Neural progenitor cell (in vitro differentiated cells): ENCODE measurements at regions not wholly inside any gene's neighbourhood (a gene's known extent, or its start where the extent isn't known, plus 50 kb on each side); places are given as distances from the start of the nearest gene placed in this dataset.

ENCODE experiments used
- DNase-seq: peaks from one replicate; pipeline ENCODE4 v3.0.0-alpha.2; 2016; ENCODE audit warnings: low spot score
- H2AFZ ChIP-seq: fragments of 200-600 bp; sonication (generic); replicated peaks from 2 replicates; pipeline ENCODE4 v1.6.1; 2016; ENCODE audit warnings: antibody characterized with exemption
- H3F3A ChIP-seq: fragments of 200-600 bp; sonication (generic); 2 replicates; pipeline ENCODE4 v1.6.1; 2016; ENCODE audit warnings: antibody characterized with exemption, low read depth
- H3K27ac ChIP-seq: fragments of 200-600 bp; sonication (generic); 2 replicates; pipeline ENCODE4 v1.5.1; 2016; ENCODE audit warnings: mild to moderate bottlenecking
- H3K27me3 ChIP-seq: fragments of 200-600 bp; sonication (generic); 2 replicates; pipeline ENCODE4 v1.6.1; 2016; ENCODE audit warnings: mild to moderate bottlenecking, moderate library complexity
- H3K36me3 ChIP-seq: fragments of 200-600 bp; sonication (generic); 2 replicates; pipeline ENCODE4 v1.5.1; 2016
- H3K4me1 ChIP-seq: fragments of 200-600 bp; sonication (generic); 2 replicates; pipeline ENCODE4 v1.6.1; 2016; ENCODE audit warnings: mixed run types
- H3K4me2 ChIP-seq: fragments of 200-600 bp; sonication (generic); 2 replicates; pipeline ENCODE4 v1.6.1; 2016
- H3K4me3 ChIP-seq: fragments of 200-600 bp; sonication (generic); 2 replicates; pipeline ENCODE4 v1.5.1; 2016
- H3K79me2 ChIP-seq: fragments of 200-600 bp; sonication (generic); 2 replicates; pipeline ENCODE4 v1.6.1; 2016; ENCODE audit warnings: low read depth
- H3K9ac ChIP-seq: fragments of 200-600 bp; sonication (generic); 2 replicates; pipeline ENCODE4 v1.6.1; 2016
- H3K9me3 ChIP-seq: fragments of 200-600 bp; sonication (generic); 2 replicates; pipeline ENCODE4 v1.5.1; 2016; ENCODE audit warnings: low read depth
- H4K20me1 ChIP-seq: fragments of 200-600 bp; sonication (generic); 2 replicates; pipeline ENCODE4 v1.6.1; 2016; ENCODE audit warnings: low read depth
- H3K27ac Mint-ChIP-seq: 3 replicates; pipeline ENCODE4 v1.8.0; 2021; ENCODE audit warnings: mixed read lengths
- H3K27me3 Mint-ChIP-seq: 2 replicates; pipeline ENCODE4 v1.8.0; 2022; ENCODE audit warnings: low read depth, mild to moderate bottlenecking, inconsistent platforms, moderate library complexity, mixed read lengths; ENCODE audit not compliant: insufficient read depth
- H3K36me3 Mint-ChIP-seq: 3 replicates; pipeline ENCODE4 v1.8.0; 2021; ENCODE audit warnings: mixed read lengths
- H3K4me1 Mint-ChIP-seq: 3 replicates; pipeline ENCODE4 v1.8.0; 2021; ENCODE audit warnings: mixed read lengths
- H3K4me3 Mint-ChIP-seq: 3 replicates; pipeline ENCODE4 v1.8.0; 2021; ENCODE audit warnings: mild to moderate bottlenecking, moderate library complexity, mixed read lengths
- H3K9me3 Mint-ChIP-seq: 3 replicates; pipeline ENCODE4 v1.8.0; 2020; ENCODE audit warnings: mixed read lengths
- EZH2 ChIP-seq: fragments of 200-600 bp; sonication (generic); IDR thresholded peaks from 2 replicates; pipeline ENCODE4 v1.6.1; 2017; ENCODE audit warnings: antibody characterized with exemption, mild to moderate bottlenecking, moderate library complexity
- EZH2phosphoT487 ChIP-seq: fragments of 200-600 bp; sonication (generic); IDR thresholded peaks from 2 replicates; pipeline ENCODE4 v1.6.1; 2017; ENCODE audit warnings: antibody characterized with exemption
- TF ChIP-seq, protein P1 (sequence below): fragments of 200-600 bp; sonication (generic); IDR thresholded peaks from 2 replicates; pipeline ENCODE4 v1.5.1; 2017; ENCODE audit warnings: antibody characterized with exemption, mild to moderate bottlenecking

DNA sequence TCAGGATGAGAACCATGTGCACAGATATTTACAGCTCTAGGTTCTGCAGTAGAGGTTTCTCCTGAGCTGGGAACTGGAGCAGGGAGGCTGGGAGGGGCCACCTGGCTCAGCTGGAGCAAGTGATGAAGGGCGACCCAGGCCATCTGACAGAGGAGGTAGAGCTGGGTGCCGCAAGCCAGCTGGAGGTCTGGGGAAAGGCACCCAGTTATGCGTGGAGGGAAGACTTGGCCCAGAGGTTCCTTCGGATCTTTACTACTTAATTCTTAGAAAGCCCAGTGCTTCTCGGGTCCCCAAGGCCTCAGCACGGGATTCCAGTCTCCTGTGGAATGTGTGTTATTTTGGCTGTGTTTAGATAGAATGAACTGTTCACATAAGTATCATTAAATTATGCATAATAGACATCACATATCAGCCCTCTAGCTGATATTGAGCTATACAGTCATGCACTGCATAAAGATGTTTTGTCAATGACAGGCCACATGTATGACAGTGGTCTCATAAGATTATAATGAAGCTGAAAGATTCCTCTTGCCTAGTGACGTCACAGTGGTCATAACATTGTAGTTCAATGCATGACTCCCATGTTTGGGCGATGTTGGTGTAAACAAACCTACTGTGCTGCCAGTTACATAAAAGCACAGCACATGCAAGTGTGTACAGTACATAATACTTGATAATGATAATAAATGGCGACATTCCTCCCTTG is 245.1 kb downstream of the RHOU start:
- H3K27me3 Mint-ChIP-seq = peaks cover 6% of the 10 kb centered on the region
- no peaks in the 10 kb centered on the region for H3K9me3 ChIP-seq
- no peaks in the 10 kb centered on the region for H3K27me3 ChIP-seq
- no peaks in the 10 kb centered on the region for H4K20me1 ChIP-seq
- peaks cover 1% of the 10 kb centered on the region for H3K36me3 Mint-ChIP-seq
- no peak overlapping the region for H3K9ac ChIP-seq
- H3K36me3 ChIP-seq = no peaks in the 10 kb centered on the region
- H3K4me2 ChIP-seq = peak overlapping the region; percentile 18
- peaks cover 23% of the 10 kb centered on the region for H3K4me1 ChIP-seq
- no peak overlapping the region for H3K27ac ChIP-seq
- no peaks in the 10 kb centered on the region for H3K79me2 ChIP-seq
- peaks cover 7% of the 10 kb centered on the region for H3F3A ChIP-seq
- H2AFZ ChIP-seq = no peak overlapping the region
- no peak overlapping the region for H3K27ac Mint-ChIP-seq
- H3K4me3 Mint-ChIP-seq = no peak overlapping the region
- TF ChIP-seq EZH2 (no peak), EZH2phosphoT487 (no peak)
- TF ChIP-seq, protein P1, sequence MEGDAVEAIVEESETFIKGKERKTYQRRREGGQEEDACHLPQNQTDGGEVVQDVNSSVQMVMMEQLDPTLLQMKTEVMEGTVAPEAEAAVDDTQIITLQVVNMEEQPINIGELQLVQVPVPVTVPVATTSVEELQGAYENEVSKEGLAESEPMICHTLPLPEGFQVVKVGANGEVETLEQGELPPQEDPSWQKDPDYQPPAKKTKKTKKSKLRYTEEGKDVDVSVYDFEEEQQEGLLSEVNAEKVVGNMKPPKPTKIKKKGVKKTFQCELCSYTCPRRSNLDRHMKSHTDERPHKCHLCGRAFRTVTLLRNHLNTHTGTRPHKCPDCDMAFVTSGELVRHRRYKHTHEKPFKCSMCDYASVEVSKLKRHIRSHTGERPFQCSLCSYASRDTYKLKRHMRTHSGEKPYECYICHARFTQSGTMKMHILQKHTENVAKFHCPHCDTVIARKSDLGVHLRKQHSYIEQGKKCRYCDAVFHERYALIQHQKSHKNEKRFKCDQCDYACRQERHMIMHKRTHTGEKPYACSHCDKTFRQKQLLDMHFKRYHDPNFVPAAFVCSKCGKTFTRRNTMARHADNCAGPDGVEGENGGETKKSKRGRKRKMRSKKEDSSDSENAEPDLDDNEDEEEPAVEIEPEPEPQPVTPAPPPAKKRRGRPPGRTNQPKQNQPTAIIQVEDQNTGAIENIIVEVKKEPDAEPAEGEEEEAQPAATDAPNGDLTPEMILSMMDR = no peak
- DNase-seq = no peak
- H3K9me3 Mint-ChIP-seq = no peaks in the 10 kb centered on the region
- H3K4me3 ChIP-seq = no peak overlapping the region
- peaks cover 40% of the 10 kb centered on the region for H3K4me1 Mint-ChIP-seq

DNA sequence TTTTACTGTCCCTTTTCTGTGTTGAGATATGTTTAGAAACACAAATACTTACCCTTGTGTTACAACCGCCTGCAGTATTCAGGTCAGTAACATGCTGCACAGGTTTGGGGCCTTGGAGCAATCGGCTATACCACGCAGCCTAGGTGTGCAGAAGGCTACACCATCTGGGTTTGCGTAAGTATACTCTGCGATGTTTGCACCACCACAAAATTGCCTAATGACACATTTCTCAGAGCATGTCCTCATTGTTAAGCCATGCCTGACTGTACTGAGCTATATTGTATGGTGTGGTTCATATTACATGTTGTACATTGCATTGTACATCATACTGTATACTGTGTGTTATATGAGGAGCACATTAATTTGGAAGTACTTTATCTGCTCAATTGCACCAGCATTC is 247.4 kb downstream of the RHOU start:
- no peak overlapping the region for H3K4me3 Mint-ChIP-seq

DNA sequence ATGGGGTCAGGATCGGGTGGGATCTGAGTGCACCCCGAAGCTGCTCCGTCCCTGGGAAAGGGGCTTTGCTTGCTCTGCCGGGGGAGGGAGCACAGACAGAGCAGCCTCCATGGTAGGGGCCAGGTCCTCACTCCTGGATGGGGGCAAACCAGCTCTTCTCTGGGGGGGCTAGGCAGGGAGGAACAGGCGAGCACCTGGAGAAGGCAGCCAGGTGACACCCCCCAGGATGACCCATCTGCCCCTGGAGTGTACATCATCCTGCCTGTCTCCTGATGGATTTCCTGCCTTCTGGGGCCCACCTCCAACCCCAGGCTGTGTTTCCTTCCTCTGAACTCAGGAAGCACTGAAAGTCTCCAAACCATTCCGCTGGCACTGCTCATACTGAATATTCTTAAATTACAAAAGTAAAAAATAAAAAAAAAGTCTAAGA is 248.0 kb downstream of the RHOU start:
- Histone ChIP-seq H3K9me3 (no peaks in the 10 kb centered on the region), H3K27me3 (no peaks in the 10 kb centered on the region), H3K9ac (no peak overlapping the region), H2AFZ (no peak overlapping the region), H3K4me1 (peaks cover 34% of the 10 kb centered on the region), H3K36me3 (no peaks in the 10 kb centered on the region), H3K27ac (no peak overlapping the region), H4K20me1 (no peaks in the 10 kb centered on the region), H3K4me2 (no peak overlapping the region), H3K79me2 (no peaks in the 10 kb centered on the region), H3F3A (peaks cover 5% of the 10 kb centered on the region), H3K4me3 (no peak overlapping the region)
- H3K27me3 Mint-ChIP-seq = peaks cover 9% of the 10 kb centered on the region
- DNase-seq = no peak
- no peak overlapping the region for H3K27ac Mint-ChIP-seq
- no peak overlapping the region for H3K4me3 Mint-ChIP-seq
- H3K9me3 Mint-ChIP-seq = no peaks in the 10 kb centered on the region
- H3K36me3 Mint-ChIP-seq = peaks cover 1% of the 10 kb centered on the region
- no peak for TF ChIP-seq EZH2phosphoT487
- TF ChIP-seq, protein P1 = no peak
- no peak for TF ChIP-seq EZH2
- peaks cover 56% of the 10 kb centered on the region for H3K4me1 Mint-ChIP-seq

More for the DNA sequence above, 247.4 kb downstream of the RHOU start:
- Mint-ChIP-seq H3K9me3 (no peaks in the 10 kb centered on the region), H3K36me3 (peaks cover 1% of the 10 kb centered on the region), H3K27me3 (peaks cover 9% of the 10 kb centered on the region), H3K4me1 (peaks cover 50% of the 10 kb centered on the region), H3K27ac (no peak overlapping the region)
- Histone ChIP-seq H4K20me1 (no peaks in the 10 kb centered on the region), H3F3A (peaks cover 7% of the 10 kb centered on the region), H2AFZ (no peak overlapping the region), H3K4me1 (peaks cover 29% of the 10 kb centered on the region), H3K27me3 (no peaks in the 10 kb centered on the region), H3K9me3 (no peaks in the 10 kb centered on the region), H3K4me3 (no peak overlapping the region), H3K9ac (no peak overlapping the region), H3K27ac (no peak overlapping the region), H3K4me2 (no peak overlapping the region), H3K79me2 (no peaks in the 10 kb centered on the region), H3K36me3 (no peaks in the 10 kb centered on the region)
- no peak for TF ChIP-seq EZH2phosphoT487
- no peak for TF ChIP-seq EZH2
- TF ChIP-seq, protein P1 = no peak
- no peak for DNase-seq
